Thyroid gland (tissue), 4 donors: ENCODE measurements at regions not wholly inside any gene's neighbourhood (a gene's known extent, or its start where the extent isn't known, plus 50 kb on each side); places are given as distances from the start of the nearest gene placed in this dataset.
"Not testable (repeated sequence)": the region's sequence is repeated elsewhere in the genome, so short reads cannot be mapped to it uniquely, and the experiment has no call there.

Experiments
- DNase-seq, 2 donors: peaks; one replicate each; pipeline ENCODE4 v3.0.0-alpha.2; 2019
- H3K27ac ChIP-seq, 3 donors: fragments of 200-600 bp; sonication (generic); 1 replicate in 2 of 3; 2 replicates in 1 of 3; pipeline ENCODE4 v1.5.1; 2016 to 2019; ENCODE audit warnings: mild to moderate bottlenecking in 1 of 3, moderate library complexity in 1 of 3
- H3K27me3 ChIP-seq: fragments of 200-600 bp; sonication (generic); one replicate; pipeline ENCODE4 v1.5.1; 2019
- H3K36me3 ChIP-seq, 2 donors: fragments of 200-600 bp; sonication (generic); one replicate each; pipeline ENCODE4 v1.5.1; 2016 to 2019
- H3K4me1 ChIP-seq, 2 donors: fragments of 200-600 bp; sonication (generic); one replicate each; pipeline ENCODE4 v1.5.1; 2017 to 2019
- H3K4me3 ChIP-seq, 3 donors: fragments of 200-600 bp; sonication (generic); replicated peaks in 1 of 3; 1 replicate in 2 of 3; 2 replicates in 1 of 3; pipeline ENCODE4 v1.5.1; 2016; ENCODE audit warnings: mild to moderate bottlenecking in 1 of 3
- H3K9me3 ChIP-seq: fragments of 200-600 bp; sonication (generic); one replicate; pipeline ENCODE4 v1.5.1; 2017
- CTCF ChIP-seq, 6 experiments: fragments of 200-600 bp in 3 of 6; fragments of 450-650 bp in 3 of 6; sonication (generic) in 3 of 6; IDR thresholded peaks; one replicate each; pipeline ENCODE4 v1.5.1; 2016 to 2019; ENCODE audit warnings: antibody characterized with exemption in 6 of 6, mild to moderate bottlenecking in 2 of 6, inconsistent platforms in 1 of 6, moderate library complexity in 1 of 6
- POLR2A ChIP-seq, 2 donors: fragments of 450-650 bp; IDR thresholded peaks; one replicate each; pipeline ENCODE4 v1.6.1; 2017; ENCODE audit warnings: antibody characterized with exemption in 2 of 2, mild to moderate bottlenecking in 2 of 2, moderate library complexity in 1 of 2
- WGBS, 2 donors: methylation state at CpG; one replicate each; pipeline ENCODE4 v1.1.5; 2017; 5-methylcytosine and 5-hydroxymethylcytosine counted together
- intact Hi-C: fragments of 100-400 bp; cut with DNase I; formaldehyde crosslinking; loops from one replicate; pipeline ENCODE4 v1.15.1; 2023

- H3K4me1 ChIP-seq, H3K36me3 ChIP-seq, H3K4me3 ChIP-seq, H3K27me3 ChIP-seq, DNase-seq, H3K9me3 ChIP-seq, intact Hi-C loops, H3K27ac ChIP-seq: not testable (repeated sequence)
- 62 to 73% methylated on average over 10 of the region's 10 CpGs for WGBS, 2 donors
Measured at GRCh38 chr15:98106615-98107194, 146.2 kb downstream of the ARRDC4 start.

- 65 to 71% methylated on average over 3 of the region's 3 CpGs for WGBS, 2 donors
- Histone ChIP-seq H3K27me3 (no peaks in the 10 kb centered on the region), H3K27ac (no peak overlapping the region), H3K4me1 (no peaks in the 10 kb centered on the region), H3K36me3 (no peaks in the 10 kb centered on the region), H3K9me3 (no peaks in the 10 kb centered on the region), H3K4me3 (no peak overlapping the region)
- TF ChIP-seq POLR2A (IDR thresholded peaks at IDR 0.05): no peak
- no peak for TF ChIP-seq CTCF (IDR thresholded peaks at IDR 0.05)
- DNase-seq: no peak
- intact Hi-C loops: no loop called here
Measured at GRCh38 chr15:98111806-98112205, 151.3 kb downstream of the ARRDC4 start.

GRCh38 chr15:98113327-98113726, 152.8 kb downstream of the ARRDC4 start:
- TF ChIP-seq CTCF (IDR thresholded peaks at IDR 0.05): no peak
- no peak for TF ChIP-seq POLR2A (IDR thresholded peaks at IDR 0.05)
- H3K36me3 ChIP-seq: no peaks in the 10 kb centered on the region

GRCh38 chr15:98120561-98120960, 160.1 kb downstream of the ARRDC4 start:
- TF ChIP-seq CTCF (IDR thresholded peaks at IDR 0.05) (no peak), POLR2A (IDR thresholded peaks at IDR 0.05) (no peak)
- intact Hi-C loops: no loop called here
- Histone ChIP-seq H3K36me3 (no peaks in the 10 kb centered on the region), H3K4me1 (no peaks in the 10 kb centered on the region), H3K27ac (no peak overlapping the region), H3K4me3 (no peak overlapping the region), H3K9me3 (no peaks in the 10 kb centered on the region), H3K27me3 (no peaks in the 10 kb centered on the region)
- DNase-seq: no peak
- WGBS, 2 donors: 70 to 85% methylated on average over 3 of the region's 3 CpGs

More at GRCh38 chr15:98113327-98113726, 152.8 kb downstream of the ARRDC4 start:
- Histone ChIP-seq H3K4me1 (no peaks in the 10 kb centered on the region), H3K9me3 (no peaks in the 10 kb centered on the region), H3K4me3 (no peak overlapping the region), H3K27ac (no peak overlapping the region), H3K27me3 (no peaks in the 10 kb centered on the region)
- DNase-seq: no peak
- intact Hi-C loops: no loop called here
- 91 to 93% methylated on average over 5 of the region's 5 CpGs for WGBS, 2 donors

GRCh38 chr15:98121536-98121935, 161.0 kb downstream of the ARRDC4 start:
- TF ChIP-seq CTCF (IDR thresholded peaks at IDR 0.05) (no peak), POLR2A (IDR thresholded peaks at IDR 0.05) (no peak)
- intact Hi-C loops: no loop called here
- Histone ChIP-seq H3K27me3 (no peaks in the 10 kb centered on the region), H3K4me3 (no peak overlapping the region), H3K4me1 (no peaks in the 10 kb centered on the region), H3K27ac (no peak overlapping the region), H3K36me3 (no peaks in the 10 kb centered on the region), H3K9me3 (no peaks in the 10 kb centered on the region)
- WGBS, 2 donors: 60 to 70% methylated on average over 5 of the region's 5 CpGs
- DNase-seq: no peak

- WGBS, 2 donors: 72 to 74% methylated on average over 3 of the region's 3 CpGs
- no peak for DNase-seq
Measured at GRCh38 chr15:98121957-98122356, 161.5 kb downstream of the ARRDC4 start.

More at GRCh38 chr15:98121957-98122356, 161.5 kb downstream of the ARRDC4 start:
- no peak for TF ChIP-seq CTCF (IDR thresholded peaks at IDR 0.05)
- no peak overlapping the region for H3K4me3 ChIP-seq
- no peaks in the 10 kb centered on the region for H3K9me3 ChIP-seq
- H3K27me3 ChIP-seq: no peaks in the 10 kb centered on the region
- H3K36me3 ChIP-seq: no peaks in the 10 kb centered on the region
- no peak overlapping the region for H3K27ac ChIP-seq
- intact Hi-C loops: no loop called here
- H3K4me1 ChIP-seq: no peaks in the 10 kb centered on the region
